NOMO-1 treated with DMSO at 0.1 percent for 48 hours (cell line): ENCODE measurements at regions not wholly inside any gene's neighbourhood (a gene's known extent, or its start where the extent isn't known, plus 50 kb on each side); places are given as distances from the start of the nearest gene placed in this dataset.
A peak's percentile ranks its signal among the peaks of the same experiment; 100 is the strongest.
"Not testable (repeated sequence)": the region's sequence is repeated elsewhere in the genome, so short reads cannot be mapped to it uniquely, and the experiment has no call there.

ENCODE experiments used
- DNase-seq: peaks from one replicate; lab custom pipeline; 2025; ENCODE audit not compliant: unreplicated experiment; lab: John Stamatoyannopoulos, UW

- DNase-seq: no peak
Observed at GRCh38 chrX:115909017-115909416, 261.5 kb upstream of the AGTR2 start.

- no peak for DNase-seq
Observed at GRCh38 chrX:115911967-115912366, 258.6 kb upstream of the AGTR2 start.

- no peak for DNase-seq
Observed at GRCh38 chrX:115912372-115912897, 258.1 kb upstream of the AGTR2 start.

- no peak for DNase-seq
Observed at GRCh38 chrX:115913575-115913974, 257.0 kb upstream of the AGTR2 start.

GRCh38 chrX:115915625-115916024 lies 254.9 kb upstream of the AGTR2 start:
- not testable (repeated sequence) for DNase-seq

- DNase-seq: no peak
Observed at GRCh38 chrX:115929480-115929879, 241.1 kb upstream of the AGTR2 start.

- no peak for DNase-seq
Observed at GRCh38 chrX:115936008-115936407, 234.5 kb upstream of the AGTR2 start.

GRCh38 chrX:115939070-115939469 lies 231.5 kb upstream of the AGTR2 start:
- peak; percentile 85 for DNase-seq

- DNase-seq: no peak
Observed at GRCh38 chrX:115939636-115940160, 230.8 kb upstream of the AGTR2 start.

GRCh38 chrX:115940348-115940747 lies 230.2 kb upstream of the AGTR2 start:
- no peak for DNase-seq

GRCh38 chrX:115940888-115941332 lies 229.6 kb upstream of the AGTR2 start:
- peak; percentile 73 for DNase-seq

- no peak for DNase-seq
Observed at GRCh38 chrX:115941388-115941787, 229.2 kb upstream of the AGTR2 start.

GRCh38 chrX:115946059-115946458 lies 224.5 kb upstream of the AGTR2 start:
- DNase-seq: no peak

GRCh38 chrX:115948018-115948923 lies 222.3 kb upstream of the AGTR2 start:
- peak; percentile 32 for DNase-seq

GRCh38 chrX:115949900-115950822 lies 220.4 kb upstream of the AGTR2 start:
- DNase-seq: peak; percentile 36

- DNase-seq: no peak
Observed at GRCh38 chrX:115952417-115953092, 218.0 kb upstream of the AGTR2 start.

- DNase-seq: no peak
Observed at GRCh38 chrX:115957862-115958490, 212.6 kb upstream of the AGTR2 start.

- peak; percentile 28 for DNase-seq
Observed at GRCh38 chrX:115958687-115959359, 211.7 kb upstream of the AGTR2 start.

- DNase-seq: no peak
Observed at GRCh38 chrX:115960440-115961084, 210.0 kb upstream of the AGTR2 start.
